A549 (cell line): ENCODE measurements at regions not wholly inside any gene's neighbourhood (a gene's known extent, or its start where the extent isn't known, plus 50 kb on each side); places are given as distances from the start of the nearest gene placed in this dataset.

Source experiments
- CBX2 ChIP-seq: fragments of 200-600 bp; sonication (generic); IDR thresholded peaks from 2 replicates; pipeline ENCODE4 v1.6.1; 2016; ENCODE audit warnings: low read depth, mild to moderate bottlenecking, borderline replicate concordance
- CEBPB ChIP-seq, 2 experiments: fragments of >200 bp in 1 of 2; sonication (Bioruptor Twin) in 1 of 2; formaldehyde crosslinking in 1 of 2; IDR thresholded peaks; 2 replicates each; pipeline ENCODE4 v1.6.1; 2012 to 2016
- CHD2 ChIP-seq: fragments of 150-350 bp; IDR thresholded peaks from 2 replicates; pipeline ENCODE4 v1.6.1; 2014; ENCODE audit warnings: low read length; ENCODE audit not compliant: partially characterized antibody
- CTCF ChIP-seq: fragments of >200 bp; sonication (Bioruptor Twin); formaldehyde crosslinking; IDR thresholded peaks from 3 replicates; pipeline ENCODE4 v1.5.1; 2016
- E2F6 ChIP-seq: IDR thresholded peaks from 2 replicates; pipeline ENCODE4 v1.6.1; 2012; ENCODE audit warnings: low read depth, borderline replicate concordance
- HEYL ChIP-seq: fragments of 250-450 bp; sonication (Bioruptor Pico); IDR thresholded peaks from 2 replicates; pipeline ENCODE4 v1.8.0; 2021; ENCODE audit warnings: mild to moderate bottlenecking, moderate library complexity
- NR3C1 ChIP-seq: fragments of >200 bp; sonication (Bioruptor Twin); formaldehyde crosslinking; IDR thresholded peaks from 3 replicates; pipeline ENCODE4 v1.6.1; 2017
- POLR2A ChIP-seq: IDR thresholded peaks from 2 replicates; pipeline ENCODE4 v1.6.1; 2012; ENCODE audit warnings: mild to moderate bottlenecking, low read length
- RAD21 ChIP-seq, 2 experiments: fragments of >200 bp in 1 of 2; sonication (Bioruptor Twin) in 1 of 2; formaldehyde crosslinking in 1 of 2; IDR thresholded peaks in 1 of 2; conservative IDR thresholded peaks in 1 of 2; 2 replicates in 1 of 2; 3 replicates in 1 of 2; pipeline ENCODE4 v1.6.1; 2012 to 2018; ENCODE audit warnings: inconsistent platforms in 1 of 2
- RARB ChIP-seq: fragments of 250-450 bp; sonication (Bioruptor Pico); IDR thresholded peaks from 2 replicates; pipeline ENCODE4 v1.8.0; 2021; ENCODE audit warnings: mild to moderate bottlenecking, moderate library complexity
- TF ChIP-seq, protein P1 (sequence below): fragments of 450-650 bp; IDR thresholded peaks from 2 replicates; pipeline ENCODE4 v1.6.1; 2014; ENCODE audit warnings: antibody characterized with exemption
- TF ChIP-seq, protein P2 (sequence below): fragments of 200-600 bp; sonication (generic); IDR thresholded peaks from 2 replicates; pipeline ENCODE4 v1.6.1; 2016; ENCODE audit warnings: antibody characterized with exemption, mild to moderate bottlenecking, moderate library complexity
- TF ChIP-seq, protein P3 (sequence below): fragments of 250-450 bp; sonication (Bioruptor Pico); IDR thresholded peaks from 2 replicates; pipeline ENCODE4 v1.5.0; 2021; ENCODE audit warnings: mild to moderate bottlenecking, moderate library complexity, borderline replicate concordance

GRCh38 chr17:69735285-69735684 is 320.8 kb downstream of the MAP2K6 start:
- TF ChIP-seq CTCF (no peak), RARB (no peak), CHD2 (no peak), E2F6 (no peak), RAD21 (conservative IDR thresholded peaks at IDR 0.05 in 1 of 2, IDR thresholded peaks at IDR 0.05 in 1 of 2) (no peak), CEBPB (IDR thresholded peaks at IDR 0.05) (no peak), CBX2 (no peak), HEYL (CRISPR knock-in tag) (no peak), POLR2A (no peak), NR3C1 (no peak)
- TF ChIP-seq, protein P1, sequence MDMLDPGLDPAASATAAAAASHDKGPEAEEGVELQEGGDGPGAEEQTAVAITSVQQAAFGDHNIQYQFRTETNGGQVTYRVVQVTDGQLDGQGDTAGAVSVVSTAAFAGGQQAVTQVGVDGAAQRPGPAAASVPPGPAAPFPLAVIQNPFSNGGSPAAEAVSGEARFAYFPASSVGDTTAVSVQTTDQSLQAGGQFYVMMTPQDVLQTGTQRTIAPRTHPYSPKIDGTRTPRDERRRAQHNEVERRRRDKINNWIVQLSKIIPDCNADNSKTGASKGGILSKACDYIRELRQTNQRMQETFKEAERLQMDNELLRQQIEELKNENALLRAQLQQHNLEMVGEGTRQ: no peak
- TF ChIP-seq, protein P2, sequence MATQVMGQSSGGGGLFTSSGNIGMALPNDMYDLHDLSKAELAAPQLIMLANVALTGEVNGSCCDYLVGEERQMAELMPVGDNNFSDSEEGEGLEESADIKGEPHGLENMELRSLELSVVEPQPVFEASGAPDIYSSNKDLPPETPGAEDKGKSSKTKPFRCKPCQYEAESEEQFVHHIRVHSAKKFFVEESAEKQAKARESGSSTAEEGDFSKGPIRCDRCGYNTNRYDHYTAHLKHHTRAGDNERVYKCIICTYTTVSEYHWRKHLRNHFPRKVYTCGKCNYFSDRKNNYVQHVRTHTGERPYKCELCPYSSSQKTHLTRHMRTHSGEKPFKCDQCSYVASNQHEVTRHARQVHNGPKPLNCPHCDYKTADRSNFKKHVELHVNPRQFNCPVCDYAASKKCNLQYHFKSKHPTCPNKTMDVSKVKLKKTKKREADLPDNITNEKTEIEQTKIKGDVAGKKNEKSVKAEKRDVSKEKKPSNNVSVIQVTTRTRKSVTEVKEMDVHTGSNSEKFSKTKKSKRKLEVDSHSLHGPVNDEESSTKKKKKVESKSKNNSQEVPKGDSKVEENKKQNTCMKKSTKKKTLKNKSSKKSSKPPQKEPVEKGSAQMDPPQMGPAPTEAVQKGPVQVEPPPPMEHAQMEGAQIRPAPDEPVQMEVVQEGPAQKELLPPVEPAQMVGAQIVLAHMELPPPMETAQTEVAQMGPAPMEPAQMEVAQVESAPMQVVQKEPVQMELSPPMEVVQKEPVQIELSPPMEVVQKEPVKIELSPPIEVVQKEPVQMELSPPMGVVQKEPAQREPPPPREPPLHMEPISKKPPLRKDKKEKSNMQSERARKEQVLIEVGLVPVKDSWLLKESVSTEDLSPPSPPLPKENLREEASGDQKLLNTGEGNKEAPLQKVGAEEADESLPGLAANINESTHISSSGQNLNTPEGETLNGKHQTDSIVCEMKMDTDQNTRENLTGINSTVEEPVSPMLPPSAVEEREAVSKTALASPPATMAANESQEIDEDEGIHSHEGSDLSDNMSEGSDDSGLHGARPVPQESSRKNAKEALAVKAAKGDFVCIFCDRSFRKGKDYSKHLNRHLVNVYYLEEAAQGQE: no peak
- TF ChIP-seq, protein P3, sequence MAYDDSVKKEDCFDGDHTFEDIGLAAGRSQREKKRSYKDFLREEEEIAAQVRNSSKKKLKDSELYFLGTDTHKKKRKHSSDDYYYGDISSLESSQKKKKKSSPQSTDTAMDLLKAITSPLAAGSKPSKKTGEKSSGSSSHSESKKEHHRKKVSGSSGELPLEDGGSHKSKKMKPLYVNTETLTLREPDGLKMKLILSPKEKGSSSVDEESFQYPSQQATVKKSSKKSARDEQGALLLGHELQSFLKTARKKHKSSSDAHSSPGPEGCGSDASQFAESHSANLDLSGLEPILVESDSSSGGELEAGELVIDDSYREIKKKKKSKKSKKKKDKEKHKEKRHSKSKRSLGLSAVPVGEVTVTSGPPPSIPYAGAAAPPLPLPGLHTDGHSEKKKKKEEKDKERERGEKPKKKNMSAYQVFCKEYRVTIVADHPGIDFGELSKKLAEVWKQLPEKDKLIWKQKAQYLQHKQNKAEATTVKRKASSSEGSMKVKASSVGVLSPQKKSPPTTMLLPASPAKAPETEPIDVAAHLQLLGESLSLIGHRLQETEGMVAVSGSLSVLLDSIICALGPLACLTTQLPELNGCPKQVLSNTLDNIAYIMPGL: no peak
